SU-DHL-6 (cell line): ENCODE measurements at regions not wholly inside any gene's neighbourhood (a gene's known extent, or its start where the extent isn't known, plus 50 kb on each side); places are given as distances from the start of the nearest gene placed in this dataset.

Experiments used
- H2AFZ ChIP-seq: fragments of 200-600 bp; sonication (generic); 2 replicates; pipeline ENCODE4 v1.6.1; 2014; ENCODE audit warnings: low read depth, mild to moderate bottlenecking, moderate library complexity, mixed read lengths, antibody characterized with exemption, low read length; ENCODE audit not compliant: severe bottlenecking
- H3F3A ChIP-seq: fragments of 200-600 bp; shearing (Covaris generic); 2 replicates; pipeline ENCODE4 v1.6.0; 2016; ENCODE audit warnings: antibody characterized with exemption, mild to moderate bottlenecking; ENCODE audit not compliant: insufficient read depth
- H3K27ac ChIP-seq: fragments of 200-600 bp; sonication (generic); 2 replicates; pipeline ENCODE4 v1.5.1; 2016; ENCODE audit warnings: low read depth, mild to moderate bottlenecking, low read length, moderate library complexity, mixed read lengths
- H3K27me3 ChIP-seq: fragments of 200-600 bp; sonication (generic), shearing (Covaris generic); 2 replicates; pipeline ENCODE4 v1.6.0; 2014; ENCODE audit warnings: mild to moderate bottlenecking, low read length
- H3K36me3 ChIP-seq: fragments of 200-600 bp; sonication (generic); 2 replicates; pipeline ENCODE4 v1.6.1; 2014; ENCODE audit warnings: mild to moderate bottlenecking, low read length, mixed read lengths
- H3K4me2 ChIP-seq: fragments of 300-600, 200-600 bp; shearing (Covaris generic), sonication (generic); 2 replicates; pipeline ENCODE4 v1.6.0; 2014; ENCODE audit warnings: low read length, low read depth, mild to moderate bottlenecking; ENCODE audit not compliant: poor library complexity, severe bottlenecking
- H3K4me3 ChIP-seq: fragments of 200-600 bp; sonication (generic); 2 replicates; pipeline ENCODE4 v1.5.1; 2014; ENCODE audit warnings: antibody characterized with exemption, low read length, mild to moderate bottlenecking, mixed read lengths; ENCODE audit not compliant: insufficient read depth, poor library complexity, severe bottlenecking
- H3K79me2 ChIP-seq: fragments of 200-600 bp; sonication (generic); 2 replicates; pipeline ENCODE4 v1.6.1; 2014; ENCODE audit warnings: mild to moderate bottlenecking, low read length, moderate library complexity; ENCODE audit not compliant: insufficient read depth
- H3K9ac ChIP-seq: fragments of 200-600 bp; sonication (generic); 2 replicates; pipeline ENCODE4 v1.7.0; 2014; ENCODE audit warnings: mild to moderate bottlenecking, low read length
- H3K9me2 ChIP-seq: fragments of 200-600 bp; sonication (generic); replicated peaks from 2 replicates; pipeline ENCODE4 v1.6.1; 2014; ENCODE audit warnings: low read length; ENCODE audit not compliant: insufficient read depth
- H3K9me3 ChIP-seq: fragments of 200-600 bp; sonication (generic); 2 replicates; pipeline ENCODE4 v1.6.1; 2014; ENCODE audit warnings: low read length, mixed read lengths; ENCODE audit not compliant: insufficient read depth
- H4K20me1 ChIP-seq: fragments of 200-600 bp; sonication (generic); 2 replicates; pipeline ENCODE4 v1.6.1; 2014; ENCODE audit warnings: low read depth, mild to moderate bottlenecking, antibody characterized with exemption, low read length, moderate library complexity, mixed read lengths
- EZH2phosphoT487 ChIP-seq: fragments of 200-600 bp; sonication (generic), shearing (Covaris generic); conservative IDR thresholded peaks from 2 replicates; pipeline ENCODE4 v1.6.1; 2018; ENCODE audit warnings: mild to moderate bottlenecking, antibody characterized with exemption, low read length, moderate library complexity, mixed read lengths
- TF ChIP-seq, protein P1 (sequence below): fragments of 200-600 bp; sonication (generic); IDR thresholded peaks from one replicate; pipeline ENCODE4 v1.5.1; 2017; ENCODE audit warnings: antibody characterized with exemption, mild to moderate bottlenecking, low read length, moderate library complexity; ENCODE audit not compliant: insufficient read depth, poor library complexity, severe bottlenecking

DNA sequence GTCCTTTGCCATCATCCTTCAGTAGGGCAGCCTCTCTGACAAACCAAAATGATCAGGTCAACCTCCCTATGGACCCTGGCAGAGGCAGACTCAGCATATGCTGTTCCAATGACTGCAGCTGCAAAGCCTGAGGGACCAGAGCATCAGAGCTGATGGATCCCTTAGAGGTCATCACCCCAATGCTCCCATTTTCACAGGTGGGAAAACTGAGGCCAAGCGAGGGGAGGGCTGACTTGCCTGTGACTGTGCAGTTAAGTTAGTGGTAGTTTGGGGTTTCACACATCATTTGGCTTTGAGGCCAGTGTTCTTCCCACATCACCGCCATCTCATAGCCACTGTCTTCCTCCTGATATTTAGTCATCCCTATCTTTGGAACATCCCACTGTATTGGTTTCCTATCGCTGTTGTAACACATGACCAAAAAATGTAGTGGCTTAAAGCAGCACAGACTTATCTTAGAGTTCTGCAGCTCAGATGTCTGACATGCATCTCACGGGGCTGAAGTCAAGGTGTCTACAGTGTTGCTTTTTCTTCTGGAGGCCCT, 69.3 kb upstream of the PDZD8 start:
- Histone ChIP-seq H3K9me2 (no peaks in the 10 kb centered on the region), H3K79me2 (no peaks in the 10 kb centered on the region), H4K20me1 (no peaks in the 10 kb centered on the region), H3K4me3 (no peak overlapping the region), H3K36me3 (no peaks in the 10 kb centered on the region), H3K27ac (no peak overlapping the region), H3K9me3 (peaks cover 7% of the 10 kb centered on the region; the same call in 1 of the 2 replicates), H3K9ac (no peak overlapping the region), H3K4me2 (no peak overlapping the region), H2AFZ (no peak overlapping the region), H3F3A (no peaks in the 10 kb centered on the region), H3K27me3 (no peaks in the 10 kb centered on the region)
- TF ChIP-seq, protein P1, sequence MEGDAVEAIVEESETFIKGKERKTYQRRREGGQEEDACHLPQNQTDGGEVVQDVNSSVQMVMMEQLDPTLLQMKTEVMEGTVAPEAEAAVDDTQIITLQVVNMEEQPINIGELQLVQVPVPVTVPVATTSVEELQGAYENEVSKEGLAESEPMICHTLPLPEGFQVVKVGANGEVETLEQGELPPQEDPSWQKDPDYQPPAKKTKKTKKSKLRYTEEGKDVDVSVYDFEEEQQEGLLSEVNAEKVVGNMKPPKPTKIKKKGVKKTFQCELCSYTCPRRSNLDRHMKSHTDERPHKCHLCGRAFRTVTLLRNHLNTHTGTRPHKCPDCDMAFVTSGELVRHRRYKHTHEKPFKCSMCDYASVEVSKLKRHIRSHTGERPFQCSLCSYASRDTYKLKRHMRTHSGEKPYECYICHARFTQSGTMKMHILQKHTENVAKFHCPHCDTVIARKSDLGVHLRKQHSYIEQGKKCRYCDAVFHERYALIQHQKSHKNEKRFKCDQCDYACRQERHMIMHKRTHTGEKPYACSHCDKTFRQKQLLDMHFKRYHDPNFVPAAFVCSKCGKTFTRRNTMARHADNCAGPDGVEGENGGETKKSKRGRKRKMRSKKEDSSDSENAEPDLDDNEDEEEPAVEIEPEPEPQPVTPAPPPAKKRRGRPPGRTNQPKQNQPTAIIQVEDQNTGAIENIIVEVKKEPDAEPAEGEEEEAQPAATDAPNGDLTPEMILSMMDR, result no peak
- no peak for TF ChIP-seq EZH2phosphoT487

DNA sequence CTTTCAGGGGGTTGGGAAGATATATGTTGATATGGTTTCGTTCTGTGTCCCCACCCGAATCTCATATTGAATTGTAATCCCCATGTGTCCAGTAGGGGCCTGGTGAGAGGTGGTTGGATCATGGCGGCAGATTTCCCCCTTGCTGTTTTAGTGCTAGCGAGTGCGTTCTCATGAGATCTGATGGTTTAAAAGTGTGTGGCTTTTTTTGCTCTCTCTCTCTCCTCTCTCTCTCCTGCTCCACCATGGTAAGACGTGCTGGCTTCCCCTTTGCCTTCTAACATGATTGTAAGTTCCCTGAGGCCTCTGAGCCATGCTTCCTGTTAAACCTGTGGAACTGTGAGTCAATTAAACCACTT, 68.4 kb upstream of the PDZD8 start:
- Histone ChIP-seq H3K9ac (no peak overlapping the region), H4K20me1 (no peaks in the 10 kb centered on the region), H3K9me2 (no peaks in the 10 kb centered on the region), H3K27me3 (no peaks in the 10 kb centered on the region), H3K79me2 (no peaks in the 10 kb centered on the region), H3F3A (no peaks in the 10 kb centered on the region), H3K27ac (no peak overlapping the region), H3K36me3 (no peaks in the 10 kb centered on the region), H3K4me3 (no peak overlapping the region), H2AFZ (no peak overlapping the region), H3K9me3 (peaks cover 7% of the 10 kb centered on the region; the same call in 1 of the 2 replicates), H3K4me2 (no peak overlapping the region)
- TF ChIP-seq EZH2phosphoT487, result no peak
- TF ChIP-seq, protein P1, result no peak

DNA sequence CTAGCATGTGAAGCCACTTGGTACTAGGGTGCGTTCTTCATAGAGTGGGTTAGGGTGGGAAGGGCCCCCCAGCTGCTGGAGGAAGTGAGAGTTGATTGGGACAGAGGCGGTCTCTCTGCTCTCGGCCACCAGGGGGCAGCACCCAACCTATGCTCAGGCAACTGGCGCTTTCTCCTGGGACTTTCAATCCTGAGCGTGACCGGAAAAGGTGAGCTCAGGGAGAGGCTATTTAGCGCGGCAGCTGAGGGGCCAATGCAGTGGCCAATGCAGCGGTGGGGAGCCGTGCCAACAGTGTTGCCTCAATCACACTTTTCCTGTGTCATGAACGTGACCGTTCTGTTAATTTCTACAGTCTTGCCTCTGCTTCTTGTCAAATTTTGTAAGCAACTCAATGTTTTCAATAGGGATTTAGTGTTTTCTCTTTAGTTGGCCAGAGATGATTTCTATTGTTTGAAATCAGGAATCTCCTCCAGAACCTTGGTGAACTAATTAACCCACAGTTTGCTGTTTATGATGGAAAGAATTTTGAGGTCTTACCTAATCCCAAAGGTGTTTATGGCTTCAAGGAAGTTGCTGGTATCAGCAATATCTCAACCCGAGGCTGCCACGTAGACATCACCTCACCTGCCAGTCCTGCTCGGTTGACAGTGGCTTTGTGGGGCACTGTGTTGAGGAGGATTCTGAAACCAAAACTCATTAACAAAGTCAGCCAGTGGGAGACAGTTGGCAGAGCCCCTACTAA, 67.9 kb upstream of the PDZD8 start:
- no peak overlapping the region for H3K9ac ChIP-seq

More for the DNA sequence above, 67.9 kb upstream of the PDZD8 start:
- TF ChIP-seq, protein P1, result peak; percentile 85
- no peak for TF ChIP-seq EZH2phosphoT487
- Histone ChIP-seq H3K36me3 (no peaks in the 10 kb centered on the region), H3K27me3 (no peaks in the 10 kb centered on the region), H3K4me3 (no peak overlapping the region), H2AFZ (no peak overlapping the region), H3K9me2 (no peaks in the 10 kb centered on the region), H3K79me2 (no peaks in the 10 kb centered on the region), H3K27ac (no peak overlapping the region), H3K9me3 (peaks cover 7% of the 10 kb centered on the region; the same call in 1 of the 2 replicates), H3K4me2 (peak overlapping the region; percentile 29), H3F3A (no peaks in the 10 kb centered on the region), H4K20me1 (no peaks in the 10 kb centered on the region)
